Activated CD4-positive, CD25-positive, alpha-beta regulatory T cell treated with anti-CD3 and anti-CD28 coated beads, Interleukin-2, amount 50 U/mL, for 72 hours (primary cell): ENCODE measurements at regions not wholly inside any gene's neighbourhood (a gene's known extent, or its start where the extent isn't known, plus 50 kb on each side); places are given as distances from the start of the nearest gene placed in this dataset.
"Not testable (repeated sequence)": the region's sequence is repeated elsewhere in the genome, so short reads cannot be mapped to it uniquely, and the experiment has no call there.

ENCODE experiments used
- DNase-seq: peaks from one replicate; pipeline ENCODE4 v3.0.0; 2021

- DNase-seq: no peak
These were observed 56.0 kb upstream of the LRPPRC start for GRCh38 chr2:44051593-44052347.

GRCh38 chr2:44052584-44052983 lies 56.8 kb upstream of the LRPPRC start:
- no peak for DNase-seq

GRCh38 chr2:44053052-44053451 lies 57.3 kb upstream of the LRPPRC start:
- no peak for DNase-seq

- no peak for DNase-seq
These were observed 57.7 kb upstream of the LRPPRC start for GRCh38 chr2:44053456-44053855.

GRCh38 chr2:44055229-44055628 lies 59.4 kb upstream of the LRPPRC start:
- no peak for DNase-seq

GRCh38 chr2:44055664-44056063 lies 59.9 kb upstream of the LRPPRC start:
- no peak for DNase-seq

- no peak for DNase-seq
These were observed 61.2 kb upstream of the LRPPRC start for GRCh38 chr2:44056947-44057346.

- not testable (repeated sequence) for DNase-seq
These were observed 64.5 kb upstream of the LRPPRC start for GRCh38 chr2:44060286-44060685.

GRCh38 chr2:44060990-44061389 lies 65.2 kb upstream of the LRPPRC start:
- no peak for DNase-seq

- no peak for DNase-seq
These were observed 65.7 kb upstream of the LRPPRC start for GRCh38 chr2:44061469-44061868.

GRCh38 chr2:44061876-44062275 lies 66.1 kb upstream of the LRPPRC start:
- DNase-seq: no peak

- DNase-seq: no peak
These were observed 67.2 kb upstream of the LRPPRC start for GRCh38 chr2:44063033-44063432.

GRCh38 chr2:44064281-44064680 lies 68.5 kb upstream of the LRPPRC start:
- DNase-seq: not testable (repeated sequence)

- not testable (repeated sequence) for DNase-seq
These were observed 71.4 kb upstream of the LRPPRC start for GRCh38 chr2:44067012-44067790.

GRCh38 chr2:44067791-44068181 lies 72.0 kb upstream of the LRPPRC start:
- not testable (repeated sequence) for DNase-seq

- no peak for DNase-seq
These were observed 75.8 kb upstream of the LRPPRC start for GRCh38 chr2:44071454-44072046.

GRCh38 chr2:44073667-44074066 lies 77.9 kb upstream of the LRPPRC start:
- DNase-seq: not testable (repeated sequence)

GRCh38 chr2:44074795-44075194 lies 79.0 kb upstream of the LRPPRC start:
- DNase-seq: not testable (repeated sequence)

- DNase-seq: no peak
These were observed 79.8 kb upstream of the LRPPRC start for GRCh38 chr2:44075541-44075940.

- DNase-seq: no peak
These were observed 82.2 kb upstream of the LRPPRC start for GRCh38 chr2:44077942-44078511.

GRCh38 chr2:44079686-44080085 lies 83.9 kb upstream of the LRPPRC start:
- no peak for DNase-seq

GRCh38 chr2:44083054-44083453 lies 85.6 kb upstream of the PPM1B start:
- no peak for DNase-seq

- DNase-seq: no peak
These were observed 83.8 kb upstream of the PPM1B start for GRCh38 chr2:44084850-44085249.

GRCh38 chr2:44086629-44087028 lies 82.0 kb upstream of the PPM1B start:
- DNase-seq: no peak
